Muscle of arm (tissue), 1 donor: ENCODE measurements at regions not wholly inside any gene's neighbourhood (a gene's known extent, or its start where the extent isn't known, plus 50 kb on each side); places are given as distances from the start of the nearest gene placed in this dataset.

Experiments used
- DNase-seq: peaks from one replicate; pipeline ENCODE4 v3.0.0-alpha.2; 2013

GRCh38 chr13:70662231-70662940 lies 554.1 kb upstream of the KLHL1 start:
- DNase-seq, result no peak

- DNase-seq, result peak; percentile 5
Measured at GRCh38 chr13:70644052-70644451, 535.8 kb upstream of the KLHL1 start.

- DNase-seq, result no peak
Measured at GRCh38 chr13:70634893-70635292, 526.6 kb upstream of the KLHL1 start.

GRCh38 chr13:70630247-70630646 lies 522.0 kb upstream of the KLHL1 start:
- DNase-seq, result no peak

GRCh38 chr13:70623239-70623638 lies 515.0 kb upstream of the KLHL1 start:
- peak; percentile 17 for DNase-seq

- no peak for DNase-seq
Measured at GRCh38 chr13:70622796-70623195, 514.5 kb upstream of the KLHL1 start.

GRCh38 chr13:70619936-70620335 lies 511.7 kb upstream of the KLHL1 start:
- no peak for DNase-seq

GRCh38 chr13:70616847-70617246 lies 508.6 kb upstream of the KLHL1 start:
- no peak for DNase-seq

GRCh38 chr13:70613295-70613694 lies 505.0 kb upstream of the KLHL1 start:
- DNase-seq, result peak; percentile 2

- DNase-seq, result no peak
Measured at GRCh38 chr13:70612881-70613280, 504.6 kb upstream of the KLHL1 start.

GRCh38 chr13:70604448-70604847 lies 496.2 kb upstream of the KLHL1 start:
- no peak for DNase-seq

- DNase-seq, result no peak
Measured at GRCh38 chr13:70593716-70594115, 485.5 kb upstream of the KLHL1 start.

GRCh38 chr13:70585109-70585508 lies 476.9 kb upstream of the KLHL1 start:
- no peak for DNase-seq

- DNase-seq, result no peak
Measured at GRCh38 chr13:70580825-70581224, 472.6 kb upstream of the KLHL1 start.

- no peak for DNase-seq
Measured at GRCh38 chr13:70579941-70580340, 471.7 kb upstream of the KLHL1 start.

GRCh38 chr13:70571221-70571620 lies 463.0 kb upstream of the KLHL1 start:
- no peak for DNase-seq

GRCh38 chr13:70568571-70568970 lies 460.3 kb upstream of the KLHL1 start:
- DNase-seq, result peak; percentile 47

- no peak for DNase-seq
Measured at GRCh38 chr13:70544706-70545105, 436.5 kb upstream of the KLHL1 start.

- DNase-seq, result no peak
Measured at GRCh38 chr13:70541451-70541850, 433.2 kb upstream of the KLHL1 start.

- DNase-seq, result peak; percentile 42
Measured at GRCh38 chr13:70534466-70534865, 426.2 kb upstream of the KLHL1 start.

- DNase-seq, result no peak
Measured at GRCh38 chr13:70529652-70530051, 421.4 kb upstream of the KLHL1 start.

- no peak for DNase-seq
Measured at GRCh38 chr13:70527599-70527998, 419.3 kb upstream of the KLHL1 start.

GRCh38 chr13:70523622-70524021 lies 415.4 kb upstream of the KLHL1 start:
- DNase-seq, result peak; percentile 41
